Gastroesophageal sphincter (tissue), 3 donors: ENCODE measurements at regions not wholly inside any gene's neighbourhood (a gene's known extent, or its start where the extent isn't known, plus 50 kb on each side); places are given as distances from the start of the nearest gene placed in this dataset.

Source experiments
- CTCF ChIP-seq, 4 experiments: fragments of 200-600 bp in 2 of 4; fragments of 450-650 bp in 2 of 4; sonication (generic) in 1 of 4; IDR thresholded peaks; one replicate each; pipeline ENCODE4 v1.5.1; 2017 to 2019; ENCODE audit warnings: antibody characterized with exemption in 4 of 4, mild to moderate bottlenecking in 2 of 4, moderate library complexity in 2 of 4
- POLR2A ChIP-seq, 2 donors: fragments of 450-650 bp; IDR thresholded peaks; one replicate each; pipeline ENCODE4 v1.6.1; 2017; ENCODE audit warnings: antibody characterized with exemption in 2 of 2, mild to moderate bottlenecking in 2 of 2, moderate library complexity in 1 of 2

GRCh38 chr16:85449885-85450245, 163.3 kb upstream of the GSE1 start:
- TF ChIP-seq CTCF (IDR thresholded peaks at IDR 0.05), result no peak
- no peak for TF ChIP-seq POLR2A (IDR thresholded peaks at IDR 0.05)
